WTC11 (cell line): ENCODE measurements at regions not wholly inside any gene's neighbourhood (a gene's known extent, or its start where the extent isn't known, plus 50 kb on each side); places are given as distances from the start of the nearest gene placed in this dataset.

Experiments
- ATAC-seq: fragments of 200-7000 bp; cut with Tn5 transposase; 2 replicates; pipeline ENCODE4 v1.10.0; 2021; ENCODE audit warnings: mild to moderate bottlenecking, moderate library complexity
- CTCF ChIA-PET: fragments of 300-600 bp; sonication (Branson Sonifier 250); formaldehyde crosslinking; loops from one replicate; lab custom pipeline; 2021; ENCODE audit warnings: antibody characterized with exemption; lab: Charles Lee
- POLR2A ChIA-PET: fragments of 350-600 bp; sonication (Branson Sonifier 250); formaldehyde crosslinking; loops from one replicate; lab custom pipeline; 2021; ENCODE audit warnings: antibody characterized with exemption; lab: Charles Lee
- DNase-seq: peaks from one replicate; pipeline ENCODE4 v3.0.0; 2021; ENCODE audit warnings: low spot score
- H3K27ac Mint-ChIP-seq: 2 replicates; pipeline ENCODE4 v1.8.0; 2021; ENCODE audit warnings: mixed read lengths
- H3K27me3 Mint-ChIP-seq: 2 replicates; pipeline ENCODE4 v1.8.0; 2021; ENCODE audit warnings: low read depth, mild to moderate bottlenecking, moderate library complexity, mixed read lengths
- H3K36me3 Mint-ChIP-seq: 2 replicates; pipeline ENCODE4 v1.8.0; 2021; ENCODE audit warnings: mixed read lengths
- H3K4me1 Mint-ChIP-seq: 2 replicates; pipeline ENCODE4 v1.8.0; 2022; ENCODE audit warnings: mixed read lengths
- H3K4me3 Mint-ChIP-seq: 2 replicates; pipeline ENCODE4 v1.8.0; 2021; ENCODE audit warnings: mild to moderate bottlenecking, moderate library complexity, mixed read lengths
- H3K9me3 Mint-ChIP-seq: 2 replicates; pipeline ENCODE4 v1.8.0; 2021; ENCODE audit warnings: mixed read lengths
- ATF1 ChIP-seq: sonication (generic); formaldehyde crosslinking; IDR thresholded peaks from 2 replicates; pipeline ENCODE4 v1.8.1; 2023; ENCODE audit warnings: mild to moderate bottlenecking, moderate library complexity, missing genetic modification reagents
- ATF3 ChIP-seq: sonication (generic); formaldehyde crosslinking; conservative IDR thresholded peaks from 2 replicates; pipeline ENCODE4 v1.8.1; 2022; ENCODE audit warnings: mild to moderate bottlenecking, missing genetic modification reagents
- ATF6 ChIP-seq: sonication (generic); formaldehyde crosslinking; IDR thresholded peaks from 2 replicates; pipeline ENCODE4 v1.8.1; 2023; ENCODE audit warnings: mild to moderate bottlenecking, missing genetic modification reagents
- CDX4 ChIP-seq: fragments of 250-450 bp; sonication (Bioruptor Pico); IDR thresholded peaks from 2 replicates; pipeline ENCODE4 v1.9.0; 2021; ENCODE audit warnings: moderate library complexity, mild to moderate bottlenecking, inconsistent platforms, borderline replicate concordance
- CREB1 ChIP-seq: sonication (generic); formaldehyde crosslinking; IDR thresholded peaks from 2 replicates; pipeline ENCODE4 v1.8.0; 2023; ENCODE audit warnings: mild to moderate bottlenecking, missing genetic modification reagents
- CREM ChIP-seq: sonication (generic); formaldehyde crosslinking; IDR thresholded peaks from 2 replicates; pipeline ENCODE4 v1.8.1; 2022; ENCODE audit warnings: mild to moderate bottlenecking, missing genetic modification reagents, moderate library complexity
- ESRRA ChIP-seq: sonication (generic); formaldehyde crosslinking; IDR thresholded peaks from 2 replicates; pipeline ENCODE4 v1.8.1; 2022; ENCODE audit warnings: mild to moderate bottlenecking, missing genetic modification reagents, borderline replicate concordance
- ETV6 ChIP-seq: sonication (generic); formaldehyde crosslinking; IDR thresholded peaks from 2 replicates; pipeline ENCODE4 v1.8.1; 2022; ENCODE audit warnings: mild to moderate bottlenecking, missing genetic modification reagents
- GABPB1 ChIP-seq: sonication (generic); formaldehyde crosslinking; IDR thresholded peaks from 2 replicates; pipeline ENCODE4 v1.8.1; 2023; ENCODE audit warnings: mild to moderate bottlenecking, missing genetic modification reagents
- IRF2 ChIP-seq: sonication (generic); formaldehyde crosslinking; IDR thresholded peaks from 2 replicates; pipeline ENCODE4 v1.8.0; 2022; ENCODE audit warnings: low read depth, missing genetic modification reagents, borderline replicate concordance
- JAZF1 ChIP-seq: fragments of 250-450 bp; sonication (Bioruptor Pico); IDR thresholded peaks from 2 replicates; pipeline ENCODE4 v1.9.0; 2021; ENCODE audit warnings: moderate library complexity, mild to moderate bottlenecking, inconsistent platforms
- MXD4 ChIP-seq: fragments of 250-450 bp; sonication (Bioruptor Pico); IDR thresholded peaks from 2 replicates; pipeline ENCODE4 v1.8.0; 2021; ENCODE audit warnings: mild to moderate bottlenecking, moderate library complexity, borderline replicate concordance
- MYBL2 ChIP-seq: sonication (generic); formaldehyde crosslinking; IDR thresholded peaks from 2 replicates; pipeline ENCODE4 v1.8.1; 2023; ENCODE audit warnings: mild to moderate bottlenecking, moderate library complexity, missing genetic modification reagents
- NFE2L1 ChIP-seq: sonication (generic); formaldehyde crosslinking; IDR thresholded peaks from 2 replicates; pipeline ENCODE4 v1.8.1; 2023; ENCODE audit warnings: missing genetic modification reagents
- NFYB ChIP-seq: sonication (generic); formaldehyde crosslinking; conservative IDR thresholded peaks from 2 replicates; pipeline ENCODE4 v1.8.0; 2022; ENCODE audit warnings: low read depth, missing genetic modification reagents
- NR1H2 ChIP-seq: sonication (generic); formaldehyde crosslinking; IDR thresholded peaks from 2 replicates; pipeline ENCODE4 v1.9.0; 2021; ENCODE audit warnings: mild to moderate bottlenecking, moderate library complexity, missing genetic modification reagents
- PREB ChIP-seq: sonication (generic); formaldehyde crosslinking; IDR thresholded peaks from 2 replicates; pipeline ENCODE4 v1.8.1; 2022; ENCODE audit warnings: mild to moderate bottlenecking, missing genetic modification reagents, moderate library complexity, borderline replicate concordance
- RELA ChIP-seq: sonication (generic); formaldehyde crosslinking; IDR thresholded peaks from 2 replicates; pipeline ENCODE4 v1.8.1; 2022; ENCODE audit warnings: missing genetic modification reagents, mild to moderate bottlenecking, borderline replicate concordance
- RORB ChIP-seq: fragments of 250-450 bp; sonication (Bioruptor Pico); IDR thresholded peaks from 2 replicates; pipeline ENCODE4 v1.9.0; 2021; ENCODE audit warnings: mild to moderate bottlenecking
- SMAD3 ChIP-seq: sonication (generic); formaldehyde crosslinking; IDR thresholded peaks from 2 replicates; pipeline ENCODE4 v1.8.0; 2022; ENCODE audit warnings: missing genetic modification reagents, mild to moderate bottlenecking, borderline replicate concordance
- SOX15 ChIP-seq: fragments of 250-450 bp; sonication (Bioruptor Pico); IDR thresholded peaks from 2 replicates; pipeline ENCODE4 v1.9.0; 2021; ENCODE audit warnings: mild to moderate bottlenecking
- TCF7 ChIP-seq: sonication (generic); formaldehyde crosslinking; IDR thresholded peaks from 2 replicates; pipeline ENCODE4 v1.8.0; 2022; ENCODE audit warnings: mild to moderate bottlenecking, low read depth, missing genetic modification reagents, moderate library complexity
- TEAD1 ChIP-seq: sonication (generic); formaldehyde crosslinking; IDR thresholded peaks from 2 replicates; pipeline ENCODE4 v1.8.0; 2022; ENCODE audit warnings: mild to moderate bottlenecking, missing genetic modification reagents
- TEAD4 ChIP-seq: sonication (generic); formaldehyde crosslinking; IDR thresholded peaks from 2 replicates; pipeline ENCODE4 v1.8.0; 2022; ENCODE audit warnings: mild to moderate bottlenecking, missing genetic modification reagents
- TP53 ChIP-seq: sonication (generic); formaldehyde crosslinking; IDR thresholded peaks from 2 replicates; pipeline ENCODE4 v1.8.1; 2023; ENCODE audit warnings: mild to moderate bottlenecking, missing genetic modification reagents
- TF ChIP-seq, protein P1 (sequence below): sonication (generic); formaldehyde crosslinking; IDR thresholded peaks from 2 replicates; pipeline ENCODE4 v1.8.1; 2022; ENCODE audit warnings: missing genetic modification reagents, borderline replicate concordance
- TF ChIP-seq, protein P2 (sequence below): sonication (generic); formaldehyde crosslinking; IDR thresholded peaks from 2 replicates; pipeline ENCODE4 v1.8.1; 2023; ENCODE audit warnings: mild to moderate bottlenecking, missing genetic modification reagents, moderate library complexity
- TF ChIP-seq, protein P3 (sequence below): sonication (generic); formaldehyde crosslinking; IDR thresholded peaks from 2 replicates; pipeline ENCODE4 v1.8.0; 2022; ENCODE audit warnings: mild to moderate bottlenecking, missing genetic modification reagents

- CTCF ChIA-PET = no interaction called here
- H3K27ac Mint-ChIP-seq = no peak overlapping the region
- H3K27me3 Mint-ChIP-seq = no peaks in the 10 kb centered on the region
- H3K36me3 Mint-ChIP-seq = no peaks in the 10 kb centered on the region
- POLR2A ChIA-PET = no interaction called here
- H3K4me3 Mint-ChIP-seq = no peak overlapping the region
- ATAC-seq (no peak), DNase-seq (no peak)
- peaks cover 5% of the 10 kb centered on the region; the same call in 1 of the 2 replicates for H3K9me3 Mint-ChIP-seq
- peaks cover 7% of the 10 kb centered on the region for H3K4me1 Mint-ChIP-seq
- TF ChIP-seq ATF6 (no peak), CREB1 (no peak), NR1H2 (CRISPR knock-in tag) (no peak), TEAD4 (no peak), SOX15 (CRISPR knock-in tag) (no peak), ATF1 (CRISPR knock-in tag) (no peak)
Observed at GRCh38 chr2:41344529-41344928, 703.3 kb upstream of the PKDCC start.

DNA sequence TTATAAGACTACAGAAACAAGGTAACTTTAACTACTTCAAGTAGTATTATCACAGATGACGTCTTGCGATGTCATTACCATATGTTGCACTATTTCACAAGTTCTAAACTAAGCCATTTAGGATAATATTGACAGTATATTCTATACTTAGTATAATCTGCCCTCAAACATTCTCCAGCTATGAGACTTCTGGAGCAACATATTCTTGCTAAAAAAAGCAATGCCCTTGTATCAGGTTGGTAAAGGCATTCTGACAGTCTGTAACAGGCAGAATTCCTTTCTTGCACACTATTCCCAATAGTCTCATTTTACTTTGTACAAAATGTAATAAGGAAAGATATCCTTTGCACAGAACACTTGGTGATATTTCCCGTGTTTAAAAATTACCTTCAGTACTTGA, 694.8 kb upstream of the PKDCC start:
- H3K4me1 Mint-ChIP-seq = peaks cover 7% of the 10 kb centered on the region
- H3K9me3 Mint-ChIP-seq = peaks cover 3% of the 10 kb centered on the region
- no peak for DNase-seq
- ChIA-PET CTCF (no interaction called here), POLR2A (no interaction called here)
- no peak overlapping the region for H3K27ac Mint-ChIP-seq
- H3K36me3 Mint-ChIP-seq = no peaks in the 10 kb centered on the region
- no peak overlapping the region for H3K4me3 Mint-ChIP-seq
- ATAC-seq = no peak
- no peaks in the 10 kb centered on the region for H3K27me3 Mint-ChIP-seq
- TF ChIP-seq NFE2L1 (no peak), MYBL2 (CRISPR knock-in tag) (no peak), CREM (CRISPR knock-in tag) (no peak), GABPB1 (no peak), MXD4 (no peak), SMAD3 (CRISPR knock-in tag) (no peak), PREB (no peak), RELA (CRISPR knock-in tag) (no peak), TCF7 (no peak), CDX4 (CRISPR knock-in tag) (no peak), ESRRA (CRISPR knock-in tag) (no peak)
- TF ChIP-seq, protein P1, sequence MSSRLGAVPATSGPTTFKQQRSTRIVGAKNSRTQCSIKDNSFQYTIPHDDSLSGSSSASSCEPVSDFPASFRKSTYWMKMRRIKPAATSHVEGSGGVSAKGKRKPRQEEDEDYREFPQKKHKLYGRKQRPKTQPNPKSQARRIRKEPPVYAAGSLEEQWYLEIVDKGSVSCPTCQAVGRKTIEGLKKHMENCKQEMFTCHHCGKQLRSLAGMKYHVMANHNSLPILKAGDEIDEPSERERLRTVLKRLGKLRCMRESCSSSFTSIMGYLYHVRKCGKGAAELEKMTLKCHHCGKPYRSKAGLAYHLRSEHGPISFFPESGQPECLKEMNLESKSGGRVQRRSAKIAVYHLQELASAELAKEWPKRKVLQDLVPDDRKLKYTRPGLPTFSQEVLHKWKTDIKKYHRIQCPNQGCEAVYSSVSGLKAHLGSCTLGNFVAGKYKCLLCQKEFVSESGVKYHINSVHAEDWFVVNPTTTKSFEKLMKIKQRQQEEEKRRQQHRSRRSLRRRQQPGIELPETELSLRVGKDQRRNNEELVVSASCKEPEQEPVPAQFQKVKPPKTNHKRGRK (CRISPR knock-in tag) = no peak

- ChIA-PET CTCF (no interaction called here), POLR2A (no interaction called here)
- H3K9me3 Mint-ChIP-seq = peaks cover 17% of the 10 kb centered on the region
- ATAC-seq (no peak), DNase-seq (no peak)
- 0 out of 2 replicates have a peak, but pooled peaks cover 2% of the 10 kb centered on the region for H3K36me3 Mint-ChIP-seq
- no peak overlapping the region for H3K4me3 Mint-ChIP-seq
- no peak overlapping the region for H3K27ac Mint-ChIP-seq
- no peaks in the 10 kb centered on the region for H3K27me3 Mint-ChIP-seq
- no peaks in the 10 kb centered on the region for H3K4me1 Mint-ChIP-seq
- TF ChIP-seq NFYB (CRISPR knock-in tag) = no peak
- TF ChIP-seq, protein P2, sequence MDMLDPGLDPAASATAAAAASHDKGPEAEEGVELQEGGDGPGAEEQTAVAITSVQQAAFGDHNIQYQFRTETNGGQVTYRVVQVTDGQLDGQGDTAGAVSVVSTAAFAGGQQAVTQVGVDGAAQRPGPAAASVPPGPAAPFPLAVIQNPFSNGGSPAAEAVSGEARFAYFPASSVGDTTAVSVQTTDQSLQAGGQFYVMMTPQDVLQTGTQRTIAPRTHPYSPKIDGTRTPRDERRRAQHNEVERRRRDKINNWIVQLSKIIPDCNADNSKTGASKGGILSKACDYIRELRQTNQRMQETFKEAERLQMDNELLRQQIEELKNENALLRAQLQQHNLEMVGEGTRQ (CRISPR knock-in tag) = no peak
- TF ChIP-seq, protein P3, sequence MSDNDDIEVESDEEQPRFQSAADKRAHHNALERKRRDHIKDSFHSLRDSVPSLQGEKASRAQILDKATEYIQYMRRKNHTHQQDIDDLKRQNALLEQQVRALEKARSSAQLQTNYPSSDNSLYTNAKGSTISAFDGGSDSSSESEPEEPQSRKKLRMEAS (CRISPR knock-in tag) = no peak
- TF ChIP-seq RORB (CRISPR knock-in tag) = no peak
- TF ChIP-seq TEAD1 = no peak
- TF ChIP-seq JAZF1 (CRISPR knock-in tag) = no peak
- TF ChIP-seq ATF3 (CRISPR knock-in tag) = no peak
- no peak for TF ChIP-seq TP53 (CRISPR knock-in tag)
- TF ChIP-seq IRF2 (CRISPR knock-in tag) = no peak
- TF ChIP-seq TCF7 = no peak
- TF ChIP-seq ETV6 (CRISPR knock-in tag) = no peak
Observed at GRCh38 chr2:41355794-41356193, 692.0 kb upstream of the PKDCC start.
